Stomach (tissue), 4 donors: ENCODE measurements at regions not wholly inside any gene's neighbourhood (a gene's known extent, or its start where the extent isn't known, plus 50 kb on each side); places are given as distances from the start of the nearest gene placed in this dataset.

ENCODE experiments used
- POLR2AphosphoS5 ChIP-seq, 3 donors: sonication (generic); formaldehyde crosslinking; IDR thresholded peaks; one replicate each; pipeline ENCODE4 v1.6.1; 2016; ENCODE audit warnings: antibody characterized with exemption in 3 of 3
- TF ChIP-seq, protein P1 (sequence below), 7 experiments: fragments of 450-650 bp in 4 of 7; fragments of 200-600 bp in 3 of 7; sonication (generic) in 3 of 7; IDR thresholded peaks; one replicate each; pipeline ENCODE4 v1.5.1; 2016 to 2019; ENCODE audit warnings: antibody characterized with exemption in 7 of 7, control low read depth in 2 of 7, mild to moderate bottlenecking in 1 of 7

DNA sequence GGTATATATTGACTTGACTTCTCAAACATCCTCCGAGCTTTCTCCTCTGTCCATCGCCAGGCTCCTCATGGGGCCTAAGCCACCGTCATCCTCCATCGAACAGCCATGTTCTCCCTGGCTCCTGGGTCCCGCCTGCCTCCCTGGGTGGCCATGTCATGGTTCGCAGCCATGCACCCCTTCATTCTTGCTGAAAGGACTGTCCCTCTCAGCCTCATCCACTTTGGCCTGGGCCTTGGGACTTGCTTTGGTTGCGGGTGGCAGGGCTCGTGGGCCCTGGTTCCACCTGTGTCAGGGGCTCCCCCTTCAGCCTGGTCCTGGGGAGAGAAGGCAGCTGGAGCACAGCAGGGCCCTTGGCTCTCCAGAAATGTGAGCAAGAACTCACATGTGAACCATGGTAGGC is 183.8 kb downstream of the KATNAL1 start:
- TF ChIP-seq, protein P1, sequence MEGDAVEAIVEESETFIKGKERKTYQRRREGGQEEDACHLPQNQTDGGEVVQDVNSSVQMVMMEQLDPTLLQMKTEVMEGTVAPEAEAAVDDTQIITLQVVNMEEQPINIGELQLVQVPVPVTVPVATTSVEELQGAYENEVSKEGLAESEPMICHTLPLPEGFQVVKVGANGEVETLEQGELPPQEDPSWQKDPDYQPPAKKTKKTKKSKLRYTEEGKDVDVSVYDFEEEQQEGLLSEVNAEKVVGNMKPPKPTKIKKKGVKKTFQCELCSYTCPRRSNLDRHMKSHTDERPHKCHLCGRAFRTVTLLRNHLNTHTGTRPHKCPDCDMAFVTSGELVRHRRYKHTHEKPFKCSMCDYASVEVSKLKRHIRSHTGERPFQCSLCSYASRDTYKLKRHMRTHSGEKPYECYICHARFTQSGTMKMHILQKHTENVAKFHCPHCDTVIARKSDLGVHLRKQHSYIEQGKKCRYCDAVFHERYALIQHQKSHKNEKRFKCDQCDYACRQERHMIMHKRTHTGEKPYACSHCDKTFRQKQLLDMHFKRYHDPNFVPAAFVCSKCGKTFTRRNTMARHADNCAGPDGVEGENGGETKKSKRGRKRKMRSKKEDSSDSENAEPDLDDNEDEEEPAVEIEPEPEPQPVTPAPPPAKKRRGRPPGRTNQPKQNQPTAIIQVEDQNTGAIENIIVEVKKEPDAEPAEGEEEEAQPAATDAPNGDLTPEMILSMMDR (IDR thresholded peaks at IDR 0.05): no peak
- TF ChIP-seq POLR2AphosphoS5 (IDR thresholded peaks at IDR 0.05): no peak
